ENCODE measurements at regions not wholly inside any gene's neighbourhood (a gene's known extent, or its start where the extent isn't known, plus 50 kb on each side); places are given as distances from the start of the nearest gene placed in this dataset.

DNA sequence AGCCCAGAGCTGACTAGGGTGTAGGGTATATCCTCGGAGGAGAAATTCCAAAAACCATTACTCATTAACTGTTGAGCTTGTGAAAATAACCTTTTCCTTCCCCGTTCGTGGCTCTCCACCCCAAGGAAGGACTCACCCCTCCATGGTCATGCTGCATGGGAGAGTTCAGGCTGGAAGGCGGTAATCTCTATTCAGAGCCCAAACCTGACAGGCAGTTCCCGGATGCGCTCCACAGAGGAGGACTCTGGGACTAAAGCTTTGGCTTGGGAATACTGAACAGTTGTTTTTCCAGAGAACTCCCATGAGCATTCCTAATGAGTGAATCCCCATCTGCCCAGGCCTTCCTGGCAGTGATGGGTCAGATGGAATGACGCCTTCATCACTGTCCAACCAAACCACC lies 125.4 kb downstream of the BCOR start:
- no peak for DNase-seq

GRCh38 chrX:39973810-39974209 lies 123.9 kb downstream of the BCOR start:
- no peak for DNase-seq

GRCh38 chrX:39974270-39974669 lies 123.5 kb downstream of the BCOR start:
- no peak for DNase-seq

- no peak for DNase-seq
Observed at GRCh38 chrX:39975101-39975925, 122.4 kb downstream of the BCOR start.

DNA sequence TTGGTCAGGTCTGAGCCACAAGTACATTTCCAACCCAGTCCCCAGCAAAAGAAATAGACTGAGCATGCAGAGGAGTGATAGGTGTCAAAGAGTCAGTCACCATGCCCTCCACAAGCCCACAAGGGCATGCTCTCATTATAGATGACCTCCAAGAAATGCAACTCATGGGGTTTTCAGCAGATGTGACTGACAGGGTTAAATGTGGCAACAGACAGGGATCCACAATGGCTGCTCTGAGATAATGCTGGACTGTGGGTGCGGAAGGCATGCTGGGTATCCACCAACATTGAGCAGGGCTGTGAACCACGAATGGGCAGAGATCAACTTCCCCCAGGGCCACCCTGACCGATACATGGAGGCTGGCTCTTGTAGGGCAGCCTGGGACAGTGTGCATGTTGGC lies 115.8 kb downstream of the BCOR start:
- DNase-seq = no peak

DNA sequence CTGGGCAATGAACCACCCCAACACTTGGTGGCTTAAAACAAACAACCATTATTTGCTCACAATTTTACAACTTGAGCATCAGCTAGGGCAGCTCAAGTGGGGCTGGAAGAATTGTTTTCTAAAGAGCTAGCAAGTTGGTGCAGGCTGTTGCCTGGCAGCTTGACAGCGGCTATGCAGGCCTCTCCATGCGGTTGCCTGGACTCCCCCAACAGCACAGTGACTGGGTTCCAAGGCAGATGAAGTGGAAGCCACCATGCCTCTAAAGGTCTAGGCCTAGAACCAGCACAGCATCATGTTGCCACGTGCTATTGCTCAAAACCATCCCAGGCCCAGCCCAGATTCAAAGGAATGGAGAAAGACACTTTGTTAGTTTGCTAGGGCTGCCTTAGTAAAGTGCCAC lies 114.8 kb downstream of the BCOR start:
- DNase-seq = no peak

DNA sequence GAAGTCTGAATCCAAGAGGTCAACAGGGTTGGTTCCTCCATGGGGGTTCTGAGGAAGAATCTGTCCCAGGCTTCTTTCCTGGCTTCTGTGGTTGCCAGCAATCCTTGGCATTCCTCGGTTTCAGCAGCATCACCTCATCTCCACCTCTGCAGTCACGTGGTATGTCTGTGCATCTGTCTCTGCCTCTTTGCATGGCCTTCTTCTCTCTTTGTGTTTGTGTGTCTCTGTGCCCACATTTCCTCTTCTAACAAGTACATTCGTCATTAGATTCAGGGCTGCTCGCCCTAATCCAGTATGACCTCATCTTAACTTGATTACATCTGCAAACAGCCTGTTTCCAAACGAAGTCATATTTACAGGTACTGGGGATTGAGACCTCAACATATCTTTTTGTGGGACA lies 114.0 kb downstream of the BCOR start:
- no peak for DNase-seq

DNA sequence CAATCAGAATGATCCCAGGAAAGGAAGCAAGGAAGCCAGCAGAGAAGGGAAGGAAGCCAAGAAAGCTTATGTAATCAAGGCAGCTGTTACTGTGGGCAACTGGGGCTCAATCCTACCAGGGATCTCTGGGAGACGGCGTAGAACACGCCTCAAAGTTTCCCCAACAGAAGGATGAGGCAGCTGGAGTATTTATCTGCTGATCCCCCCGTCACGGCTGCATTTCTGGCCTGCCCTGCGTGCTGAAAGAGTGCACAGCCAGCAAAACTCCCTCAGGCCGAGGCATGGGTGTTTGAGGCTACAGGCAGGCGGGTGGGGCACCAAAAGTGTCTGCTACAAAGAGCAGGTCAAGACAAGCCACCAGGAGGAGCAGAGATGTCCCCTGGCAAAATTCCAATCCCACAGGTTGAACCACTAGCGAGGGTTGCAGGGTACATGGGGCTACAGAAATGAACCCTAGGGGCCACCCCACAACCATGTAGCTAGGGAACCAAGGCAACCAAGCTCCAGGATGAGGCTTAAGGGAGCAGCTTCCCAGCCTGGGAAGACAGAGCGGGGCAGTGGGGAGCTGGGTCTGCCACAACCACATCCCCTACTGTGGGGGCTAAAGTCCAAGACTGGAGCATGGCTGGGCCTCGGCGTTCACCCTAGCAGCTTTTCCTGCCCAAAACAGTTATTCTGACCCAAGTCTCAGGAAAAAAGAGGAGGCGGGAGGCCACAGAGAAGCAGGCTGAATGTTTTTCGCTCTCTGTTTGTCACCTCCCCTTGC lies 113.4 kb downstream of the BCOR start:
- DNase-seq = no peak

DNA sequence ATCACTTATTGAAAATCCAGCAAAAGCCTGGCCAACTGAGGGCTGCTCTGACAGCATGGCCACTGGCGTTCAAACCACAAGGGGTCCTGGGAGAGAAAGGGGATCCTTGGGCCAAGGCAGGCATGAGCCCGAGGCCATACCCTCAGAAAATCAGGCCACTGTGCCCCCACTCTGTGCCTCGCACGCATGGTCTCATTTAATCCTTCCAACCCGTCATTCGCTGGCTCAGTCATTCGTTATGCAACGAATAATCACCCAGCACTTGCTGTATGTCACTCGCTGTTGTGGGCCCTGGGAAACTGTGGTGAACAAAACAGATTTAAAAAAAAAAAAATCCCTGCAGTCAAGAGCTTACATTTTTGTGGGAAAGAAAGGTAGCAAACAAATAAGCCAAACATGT lies 112.7 kb downstream of the BCOR start:
- no peak for DNase-seq

- DNase-seq = no peak
Observed at GRCh38 chrX:39985551-39985950, 112.2 kb downstream of the BCOR start.

- no peak for DNase-seq
Observed at GRCh38 chrX:39988496-39988895, 109.3 kb downstream of the BCOR start.

DNA sequence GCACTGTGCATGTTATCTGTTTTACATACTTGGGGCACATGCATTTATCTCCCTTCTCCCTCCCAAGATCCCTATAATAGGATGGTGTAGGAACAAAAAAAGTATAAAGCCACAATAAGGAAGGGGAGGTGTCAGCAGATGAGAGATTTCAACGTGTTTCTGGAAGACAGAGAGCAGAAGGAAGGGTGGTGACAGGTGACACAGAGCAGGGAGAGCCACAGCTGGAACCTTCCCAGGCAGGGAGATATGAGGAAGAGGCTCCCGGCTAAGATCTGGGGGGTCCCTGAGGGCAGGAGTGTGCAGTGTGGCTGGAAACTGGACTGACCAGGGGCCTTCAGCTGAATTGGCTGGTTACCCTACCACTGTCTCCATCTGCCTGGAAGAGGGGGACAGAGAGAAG lies 107.4 kb downstream of the BCOR start:
- no peak for DNase-seq

DNA sequence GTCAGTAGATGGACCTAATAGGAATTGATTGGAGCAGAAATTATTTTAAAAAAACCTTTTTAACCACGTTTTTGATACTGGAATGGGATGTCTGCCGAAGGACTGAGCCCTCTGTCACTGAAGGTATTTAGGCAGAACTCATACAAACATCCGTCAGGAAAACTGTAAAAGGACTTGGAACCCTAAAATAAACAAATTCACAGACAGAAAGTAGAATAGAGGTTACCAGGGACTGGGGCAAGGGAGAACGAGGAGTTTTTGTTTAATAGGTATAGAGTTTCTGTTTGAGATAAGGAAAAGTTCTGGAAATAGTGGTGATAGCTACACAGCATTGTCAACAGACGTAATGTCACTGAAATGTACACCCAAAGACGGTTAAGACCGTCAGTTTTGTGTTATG lies 105.5 kb downstream of the BCOR start:
- DNase-seq = no peak

DNA sequence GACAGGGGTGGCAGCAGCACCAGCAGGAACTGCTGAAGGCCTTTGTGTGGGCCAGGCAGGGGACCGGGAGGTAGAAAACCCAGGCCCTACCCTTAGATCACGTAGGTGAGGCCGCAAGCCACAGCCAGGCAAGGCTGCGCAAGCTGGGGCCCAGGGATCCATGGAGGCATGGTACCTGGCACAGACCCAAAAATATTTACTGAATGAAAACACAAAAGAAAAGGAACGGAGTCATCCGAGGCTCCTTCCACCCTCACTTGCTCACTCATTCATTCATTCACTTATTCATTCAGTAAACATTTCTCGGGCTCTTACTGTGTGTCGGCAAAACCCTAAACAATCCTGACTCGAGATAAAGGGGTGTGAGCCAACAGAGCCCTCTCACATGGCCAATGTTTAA lies 102.3 kb downstream of the BCOR start:
- DNase-seq = no peak

GRCh38 chrX:39996536-39996935 lies 101.2 kb downstream of the BCOR start:
- DNase-seq = no peak

DNA sequence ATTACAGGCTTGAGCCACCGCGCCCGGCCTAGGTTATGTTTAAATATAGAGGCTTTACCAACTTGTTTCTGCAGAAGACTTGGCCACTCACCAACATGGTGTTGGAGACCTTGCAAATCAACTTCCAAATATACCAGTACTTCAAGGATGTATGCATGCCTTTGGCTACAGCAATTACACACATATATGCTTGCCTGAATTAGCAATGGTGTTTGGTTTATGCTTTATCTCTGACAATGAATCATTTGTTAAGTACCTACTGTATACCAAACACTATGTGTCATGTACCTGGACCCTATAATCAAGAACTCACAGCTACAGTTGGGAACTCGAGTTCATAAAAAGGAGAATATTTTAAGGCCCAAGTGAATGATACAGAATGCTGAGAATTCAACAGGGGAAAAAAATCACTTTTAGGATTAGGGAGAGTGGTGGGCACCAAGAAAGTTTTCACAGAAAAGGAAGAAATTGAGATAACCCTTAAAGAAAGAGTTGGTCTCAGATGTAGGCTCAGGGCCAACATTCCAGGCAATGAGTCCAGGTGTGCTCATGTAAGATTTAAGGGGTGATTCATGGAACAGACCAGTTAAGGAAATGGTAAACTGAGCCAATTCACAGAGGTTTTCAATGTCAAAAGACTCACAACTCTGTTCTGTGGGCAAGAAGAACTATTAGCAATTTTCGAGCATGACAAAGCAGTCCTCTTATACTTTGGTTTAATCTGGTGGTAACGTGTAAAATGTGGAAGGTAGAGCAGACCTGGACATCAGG lies 98.9 kb downstream of the BCOR start:
- no peak for DNase-seq
